ENCODE measurements at regions not wholly inside any gene's neighbourhood (a gene's known extent, or its start where the extent isn't known, plus 50 kb on each side); places are given as distances from the start of the nearest gene placed in this dataset.

- no peaks in the 10 kb centered on the region for H3K79me2 ChIP-seq (ENCODE audit: control insufficient read depth, insufficient read depth, low read length, poor library complexity)
- H3K4me3 ChIP-seq (ENCODE audit: low read depth, low read length): no peak overlapping the region
- H3K79me1 ChIP-seq (ENCODE audit: low read length): no peaks in the 10 kb centered on the region
- no peak overlapping the region for H3K4ac ChIP-seq (ENCODE audit: low read depth, low read length)
- no peaks in the 10 kb centered on the region for H3K27me3 ChIP-seq (ENCODE audit: insufficient read depth, low read length)
- no peak overlapping the region for H2BK5ac ChIP-seq (ENCODE audit: low read depth, low read length, poor library complexity)
- H4K12ac ChIP-seq (ENCODE audit: low read depth, low read length): no peak overlapping the region
- H4K8ac ChIP-seq (ENCODE audit: low read depth, low read length): no peak overlapping the region
- no peak overlapping the region for H3K4me2 ChIP-seq (ENCODE audit: low read length)
- H3K36me3 ChIP-seq (ENCODE audit: control insufficient read depth in 1 of 2, insufficient read depth in 2 of 2, low read length in 2 of 2): no peaks in the 10 kb centered on the region
- H3K18ac ChIP-seq (ENCODE audit: low read length): no peak overlapping the region
- H3K14ac ChIP-seq (ENCODE audit: low read length): no peak overlapping the region
- no peak overlapping the region for H3K9ac ChIP-seq (ENCODE audit: low read length)
- no peak overlapping the region for H2AK5ac ChIP-seq (ENCODE audit: low read length)
- no peaks in the 10 kb centered on the region for H3K4me1 ChIP-seq (ENCODE audit: control insufficient read depth in 1 of 2, insufficient read depth in 2 of 2, low read length in 2 of 2)
- DNase-seq: no peak
- no peak overlapping the region for H2BK12ac ChIP-seq (ENCODE audit: low read length)
- no peak overlapping the region for H2AFZ ChIP-seq (ENCODE audit: insufficient read depth, low read length, poor library complexity)
- H4K91ac ChIP-seq (ENCODE audit: low read depth, low read length): no peak overlapping the region
- H2BK120ac ChIP-seq (ENCODE audit: insufficient read depth, low read length, poor library complexity): no peak overlapping the region
- no CpG with 5 or more reads among the region's 6 CpGs for WGBS (ENCODE audit: extremely low coverage, insufficient coverage, insufficient read length)
- H3K9me3 ChIP-seq (ENCODE audit: insufficient read depth, low read depth, low read length): no peaks in the 10 kb centered on the region
- no peak overlapping the region for H3K23ac ChIP-seq (ENCODE audit: low read length)
- H3K27ac ChIP-seq (ENCODE audit: low read depth, low read length): no peak overlapping the region
Measured at GRCh38 chr2:216925636-216926366, 65.9 kb upstream of the TNP1 start.

DNA sequence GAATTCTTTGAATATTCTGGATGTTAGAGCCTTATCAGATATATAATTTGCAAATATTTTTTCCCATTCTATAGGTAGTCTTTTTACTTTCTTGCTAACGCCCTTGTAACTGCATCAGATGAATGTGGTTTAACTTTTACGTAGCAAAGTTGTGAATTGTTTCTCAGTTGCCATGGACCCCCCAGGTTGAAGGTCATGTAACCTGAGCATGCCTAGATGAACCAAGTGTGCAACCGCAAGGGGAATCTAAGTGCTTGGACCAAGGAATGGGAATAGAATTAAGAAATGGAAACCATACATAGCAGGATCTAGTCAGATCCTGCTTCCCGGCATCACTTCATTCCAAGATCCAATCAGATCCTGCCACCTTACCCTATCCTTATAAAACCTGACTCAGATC, 65.1 kb upstream of the TNP1 start:
- Histone ChIP-seq H3K79me1 (ENCODE audit: low read length) (no peaks in the 10 kb centered on the region), H3K36me3 (ENCODE audit: control insufficient read depth in 1 of 2, insufficient read depth in 2 of 2, low read length in 2 of 2) (no peaks in the 10 kb centered on the region), H4K8ac (ENCODE audit: low read depth, low read length) (no peak overlapping the region), H2BK12ac (ENCODE audit: low read length) (no peak overlapping the region), H2BK120ac (ENCODE audit: insufficient read depth, low read length, poor library complexity) (no peak overlapping the region), H3K23ac (ENCODE audit: low read length) (no peak overlapping the region), H3K18ac (ENCODE audit: low read length) (no peak overlapping the region), H3K14ac (ENCODE audit: low read length) (no peak overlapping the region), H4K12ac (ENCODE audit: low read depth, low read length) (no peak overlapping the region), H3K27me3 (ENCODE audit: insufficient read depth, low read length) (no peaks in the 10 kb centered on the region), H3K9ac (ENCODE audit: low read length) (no peak overlapping the region), H3K27ac (ENCODE audit: low read depth, low read length) (no peak overlapping the region), H3K4ac (ENCODE audit: low read depth, low read length) (no peak overlapping the region), H3K4me1 (ENCODE audit: control insufficient read depth in 1 of 2, insufficient read depth in 2 of 2, low read length in 2 of 2) (no peaks in the 10 kb centered on the region), H3K4me3 (ENCODE audit: low read depth, low read length) (no peak overlapping the region), H3K9me3 (ENCODE audit: insufficient read depth, low read depth, low read length) (no peaks in the 10 kb centered on the region), H2AK5ac (ENCODE audit: low read length) (no peak overlapping the region), H4K91ac (ENCODE audit: low read depth, low read length) (no peak overlapping the region), H2AFZ (ENCODE audit: insufficient read depth, low read length, poor library complexity) (no peak overlapping the region), H3K4me2 (ENCODE audit: low read length) (no peak overlapping the region), H2BK5ac (ENCODE audit: low read depth, low read length, poor library complexity) (no peak overlapping the region), H3K79me2 (ENCODE audit: control insufficient read depth, insufficient read depth, low read length, poor library complexity) (no peaks in the 10 kb centered on the region)
- WGBS (ENCODE audit: extremely low coverage, insufficient coverage, insufficient read length): no CpG with 5 or more reads among the region's 4 CpGs
- no peak for DNase-seq

GRCh38 chr2:216923706-216924105, 63.8 kb upstream of the TNP1 start:
- Histone ChIP-seq H3K14ac (ENCODE audit: low read length) (no peak overlapping the region), H3K27ac (ENCODE audit: low read depth, low read length) (no peak overlapping the region), H3K9me3 (ENCODE audit: insufficient read depth, low read depth, low read length) (no peaks in the 10 kb centered on the region), H2BK5ac (ENCODE audit: low read depth, low read length, poor library complexity) (no peak overlapping the region), H3K18ac (ENCODE audit: low read length) (no peak overlapping the region), H3K27me3 (ENCODE audit: insufficient read depth, low read length) (no peaks in the 10 kb centered on the region), H2BK120ac (ENCODE audit: insufficient read depth, low read length, poor library complexity) (no peak overlapping the region), H4K8ac (ENCODE audit: low read depth, low read length) (no peak overlapping the region), H3K4me1 (ENCODE audit: control insufficient read depth in 1 of 2, insufficient read depth in 2 of 2, low read length in 2 of 2) (no peaks in the 10 kb centered on the region), H3K4me3 (ENCODE audit: low read depth, low read length) (no peak overlapping the region), H3K4me2 (ENCODE audit: low read length) (no peak overlapping the region), H2AFZ (ENCODE audit: insufficient read depth, low read length, poor library complexity) (no peak overlapping the region), H2AK5ac (ENCODE audit: low read length) (no peak overlapping the region), H3K36me3 (ENCODE audit: control insufficient read depth in 1 of 2, insufficient read depth in 2 of 2, low read length in 2 of 2) (no peaks in the 10 kb centered on the region), H3K4ac (ENCODE audit: low read depth, low read length) (no peak overlapping the region), H3K9ac (ENCODE audit: low read length) (no peak overlapping the region), H2BK12ac (ENCODE audit: low read length) (no peak overlapping the region), H4K91ac (ENCODE audit: low read depth, low read length) (no peak overlapping the region), H4K12ac (ENCODE audit: low read depth, low read length) (no peak overlapping the region), H3K23ac (ENCODE audit: low read length) (no peak overlapping the region), H3K79me1 (ENCODE audit: low read length) (no peaks in the 10 kb centered on the region), H3K79me2 (ENCODE audit: control insufficient read depth, insufficient read depth, low read length, poor library complexity) (no peaks in the 10 kb centered on the region)
- WGBS (ENCODE audit: extremely low coverage, insufficient coverage, insufficient read length): no CpG with 5 or more reads among the region's 3 CpGs
- no peak for DNase-seq

DNA sequence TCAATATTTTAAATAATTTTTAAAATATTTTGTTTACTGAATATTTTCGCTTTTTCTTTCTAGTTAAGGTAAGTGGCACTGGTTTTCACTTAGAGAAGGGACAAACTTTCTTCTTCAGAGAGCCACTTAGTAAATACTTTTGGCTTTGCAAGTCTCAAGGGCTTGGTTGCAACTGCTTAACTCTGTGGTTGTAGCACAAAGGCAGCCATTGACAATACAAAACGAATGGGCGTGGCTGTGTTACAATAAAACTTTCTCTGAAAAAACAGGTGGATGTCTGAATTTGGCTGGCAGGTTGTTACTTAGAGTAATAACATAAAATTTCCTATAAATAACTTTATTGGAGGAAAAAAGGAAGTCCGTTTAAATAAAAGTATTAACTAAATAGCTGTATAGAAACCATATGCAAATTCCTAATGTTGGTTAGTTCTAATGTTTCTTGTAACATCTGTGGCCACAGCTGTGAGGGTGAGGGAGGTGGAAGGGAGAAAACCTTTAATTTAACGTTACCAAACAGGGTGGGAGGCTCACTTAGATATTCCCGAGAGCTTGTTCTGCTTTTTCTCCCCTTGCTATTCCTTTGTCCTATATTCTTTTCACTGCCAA, 62.4 kb upstream of the TNP1 start:
- Histone ChIP-seq H3K36me3 (ENCODE audit: control insufficient read depth in 1 of 2, insufficient read depth in 2 of 2, low read length in 2 of 2) (no peaks in the 10 kb centered on the region), H2AFZ (ENCODE audit: insufficient read depth, low read length, poor library complexity) (no peak overlapping the region), H4K91ac (ENCODE audit: low read depth, low read length) (no peak overlapping the region), H2BK12ac (ENCODE audit: low read length) (no peak overlapping the region), H2AK5ac (ENCODE audit: low read length) (no peak overlapping the region), H3K4me3 (ENCODE audit: low read depth, low read length) (no peak overlapping the region), H4K12ac (ENCODE audit: low read depth, low read length) (no peak overlapping the region), H2BK5ac (ENCODE audit: low read depth, low read length, poor library complexity) (no peak overlapping the region), H4K8ac (ENCODE audit: low read depth, low read length) (no peak overlapping the region), H2BK120ac (ENCODE audit: insufficient read depth, low read length, poor library complexity) (no peak overlapping the region), H3K79me1 (ENCODE audit: low read length) (no peaks in the 10 kb centered on the region), H3K4me2 (ENCODE audit: low read length) (no peak overlapping the region), H3K14ac (ENCODE audit: low read length) (no peak overlapping the region), H3K4ac (ENCODE audit: low read depth, low read length) (no peak overlapping the region), H3K27me3 (ENCODE audit: insufficient read depth, low read length) (no peaks in the 10 kb centered on the region), H3K18ac (ENCODE audit: low read length) (no peak overlapping the region), H3K9me3 (ENCODE audit: insufficient read depth, low read depth, low read length) (no peaks in the 10 kb centered on the region), H3K23ac (ENCODE audit: low read length) (no peak overlapping the region), H3K9ac (ENCODE audit: low read length) (no peak overlapping the region), H3K4me1 (ENCODE audit: control insufficient read depth in 1 of 2, insufficient read depth in 2 of 2, low read length in 2 of 2) (no peaks in the 10 kb centered on the region), H3K27ac (ENCODE audit: low read depth, low read length) (no peak overlapping the region), H3K79me2 (ENCODE audit: control insufficient read depth, insufficient read depth, low read length, poor library complexity) (no peaks in the 10 kb centered on the region)
- DNase-seq: no peak
- WGBS (ENCODE audit: extremely low coverage, insufficient coverage, insufficient read length): no CpG with 5 or more reads among the region's 6 CpGs
